SK-N-SH (cell line): ENCODE measurements at regions not wholly inside any gene's neighbourhood (a gene's known extent, or its start where the extent isn't known, plus 50 kb on each side); places are given as distances from the start of the nearest gene placed in this dataset.

Experiments
- CTCF ChIA-PET: fragments of 300-600, 350-600 bp; formaldehyde crosslinking; extraction: SDS; loops from one replicate; lab custom pipeline; 2021; lab: Yijun Ruan, JAX
- POLR2A ChIA-PET: fragments of 350-600 bp; sonication (Branson Sonifier 250); formaldehyde crosslinking; extraction: SDS; loops from one replicate; lab custom pipeline; 2020; ENCODE audit warnings: antibody characterized with exemption, inconsistent platforms; lab: Yijun Ruan, JAX
- DNase-seq: peaks from one replicate; pipeline ENCODE4 v3.0.0; 2012
- H2AFZ ChIP-seq: fragments of 200-600 bp; sonication (generic); 2 replicates; pipeline ENCODE4 v1.8.1; 2016; ENCODE audit warnings: antibody characterized with exemption, mild to moderate bottlenecking, low read depth
- H3F3A ChIP-seq: fragments of 200-600 bp; sonication (generic); replicated peaks from 2 replicates; pipeline ENCODE3; 2016; ENCODE audit warnings: antibody characterized with exemption, mild to moderate bottlenecking; ENCODE audit not compliant: insufficient read depth
- H3K27ac ChIP-seq, 2 experiments: fragments of 200-500 bp in 1 of 2; fragments of 200-600 bp in 1 of 2; sonication (Bioruptor generic) in 1 of 2; sonication (generic), shearing (Covaris generic) in 1 of 2; 2 replicates each; pipeline versions ENCODE4 v1.5.1 to v1.6.1; 2014 to 2016; ENCODE audit warnings: low read depth in 2 of 2, inconsistent platforms in 1 of 2, low read length in 1 of 2, mild to moderate bottlenecking in 1 of 2, mixed read lengths in 1 of 2
- H3K27me3 ChIP-seq: fragments of 200-600 bp; sonication (generic), shearing (Covaris generic); 2 replicates; pipeline ENCODE4 v1.6.1; 2016; ENCODE audit warnings: mixed run types; ENCODE audit not compliant: insufficient read depth
- H3K36me3 ChIP-seq, 2 experiments: fragments of 200-500 bp in 1 of 2; fragments of 200-600 bp in 1 of 2; sonication (Bioruptor generic) in 1 of 2; sonication (generic) in 1 of 2; replicated peaks in 1 of 2; 2 replicates each; pipeline versions ENCODE3 to v1.5.1; 2014 to 2016; ENCODE audit warnings: low read length in 1 of 2, mild to moderate bottlenecking in 1 of 2; ENCODE audit not compliant: insufficient read depth in 2 of 2, control insufficient read depth in 1 of 2
- H3K4me1 ChIP-seq, 2 experiments: fragments of 200-500 bp in 1 of 2; fragments of 200-600 bp in 1 of 2; sonication (Bioruptor generic) in 1 of 2; sonication (generic), shearing (Covaris generic) in 1 of 2; 2 replicates each; pipeline versions ENCODE4 v1.5.1 to v1.6.1; 2014 to 2016; ENCODE audit warnings: low read depth in 1 of 2, low read length in 1 of 2, mixed run types in 1 of 2; ENCODE audit not compliant: insufficient read depth in 2 of 2, control insufficient read depth in 1 of 2
- H3K4me2 ChIP-seq: fragments of 200-600 bp; sonication (generic), shearing (Covaris generic); 2 replicates; pipeline ENCODE4 v1.6.1; 2017; ENCODE audit warnings: mixed run types
- H3K4me3 ChIP-seq, 2 experiments: fragments of 200-500 bp in 1 of 2; fragments of 200-600 bp in 1 of 2; sonication (Bioruptor generic) in 1 of 2; sonication (generic), shearing (Covaris generic) in 1 of 2; 2 replicates each; pipeline versions ENCODE4 v1.5.1 to v1.8.1; 2014 to 2016; ENCODE audit warnings: low read depth in 2 of 2, inconsistent platforms in 1 of 2, low read length in 1 of 2, mild to moderate bottlenecking in 1 of 2, mixed read lengths in 1 of 2, moderate library complexity in 1 of 2
- H3K79me2 ChIP-seq: fragments of 200-600 bp; sonication (generic); 2 replicates; pipeline ENCODE4 v1.8.1; 2017; ENCODE audit warnings: mild to moderate bottlenecking; ENCODE audit not compliant: insufficient read depth
- H3K9ac ChIP-seq: fragments of 200-600 bp; sonication (generic); 2 replicates; pipeline ENCODE4 v1.6.1; 2017; ENCODE audit warnings: mixed run types
- H3K9me2 ChIP-seq: fragments of 200-600 bp; sonication (generic); 2 replicates; pipeline ENCODE4 v1.6.1; 2017; ENCODE audit warnings: mixed run types
- H3K9me3 ChIP-seq: fragments of 200-600 bp; sonication (generic); 2 replicates; pipeline ENCODE4 v1.6.1; 2017; ENCODE audit warnings: mixed run types, mild to moderate bottlenecking, moderate library complexity
- H4K20me1 ChIP-seq: fragments of 200-600 bp; sonication (generic); 2 replicates; pipeline ENCODE4 v1.6.1; 2017; ENCODE audit warnings: mild to moderate bottlenecking, mixed run types; ENCODE audit not compliant: insufficient read depth
- CHD2 ChIP-seq: fragments of 150-350 bp; IDR thresholded peaks from 2 replicates; pipeline ENCODE4 v1.6.1; 2018; ENCODE audit warnings: low read length; ENCODE audit not compliant: partially characterized antibody
- ELF1 ChIP-seq: IDR thresholded peaks from 2 replicates; pipeline ENCODE4 v1.4.0; 2012
- EP300 ChIP-seq, 2 experiments: IDR thresholded peaks; 2 replicates each; pipeline versions ENCODE4 v1.4.0 to v1.6.1; 2012; ENCODE audit warnings: borderline replicate concordance in 1 of 2, low read depth in 1 of 2, low read length in 1 of 2
- GATA2 ChIP-seq: sonication (generic); formaldehyde crosslinking; IDR thresholded peaks from 2 replicates; pipeline ENCODE4 v1.5.0; 2020; ENCODE audit warnings: mild to moderate bottlenecking, missing genetic modification reagents
- IRF3 ChIP-seq: fragments of 150-350 bp; IDR thresholded peaks from 2 replicates; pipeline ENCODE4 v1.6.1; 2016; ENCODE audit warnings: mild to moderate bottlenecking, low read depth, low read length
- JUND ChIP-seq: IDR thresholded peaks from 2 replicates; pipeline ENCODE4 v1.4.0; 2012
- MAX ChIP-seq: IDR thresholded peaks from 2 replicates; pipeline ENCODE4 v1.4.0; 2012; ENCODE audit warnings: low read depth
- MXI1 ChIP-seq: IDR thresholded peaks from 2 replicates; pipeline ENCODE4 v1.6.1; 2012; ENCODE audit warnings: mild to moderate bottlenecking, low read depth, low read length, improper control_type of control experiment
- RCOR1 ChIP-seq: fragments of 150-350 bp; IDR thresholded peaks from 2 replicates; pipeline ENCODE4 v1.6.1; 2017; ENCODE audit warnings: antibody characterized with exemption, low read length
- REST ChIP-seq: IDR thresholded peaks from 2 replicates; pipeline ENCODE4 v1.6.1; 2012; ENCODE audit warnings: mild to moderate bottlenecking, low read depth, low read length, moderate library complexity
- TAF1 ChIP-seq: IDR thresholded peaks from 2 replicates; pipeline ENCODE4 v1.6.1; 2012; ENCODE audit warnings: low read depth, mild to moderate bottlenecking, low read length, moderate library complexity, borderline replicate concordance
- TCF12 ChIP-seq: IDR thresholded peaks from 2 replicates; pipeline ENCODE4 v1.4.0; 2012
- TEAD4 ChIP-seq: IDR thresholded peaks from 2 replicates; pipeline ENCODE4 v1.4.0; 2012; ENCODE audit warnings: mild to moderate bottlenecking, borderline replicate concordance; ENCODE audit not compliant: insufficient read depth
- ZBTB33 ChIP-seq: IDR thresholded peaks from 2 replicates; pipeline ENCODE4 v1.4.0; 2012; ENCODE audit warnings: low read depth, borderline replicate concordance
- WGBS: methylation state at CpG from one replicate; pipeline ENCODE4 v1.1.6; 2017; ENCODE audit warnings: low lambda C conversion rate; 5-methylcytosine and 5-hydroxymethylcytosine counted together

- no peak for DNase-seq
- Histone ChIP-seq H3K27ac (no peak overlapping the region), H2AFZ (no peak overlapping the region), H3K79me2 (no peaks in the 10 kb centered on the region), H3K9ac (no peak overlapping the region), H3K9me2 (no peaks in the 10 kb centered on the region), H3K4me2 (no peak overlapping the region)
- 4% methylated on average over 2 of the region's 2 CpGs for WGBS
- CTCF ChIA-PET = no interaction called here
- TF ChIP-seq CHD2 (no peak), JUND (no peak), ZBTB33 (no peak), MAX (no peak), EP300 (IDR thresholded peaks at IDR 0.05; ENCODE audit: borderline replicate concordance in 1 of 2, low read depth in 1 of 2, low read length in 1 of 2) (no peak), TEAD4 (no peak), RCOR1 (no peak), TCF12 (no peak), IRF3 (no peak), MXI1 (no peak), GATA2 (CRISPR knock-in tag) (no peak), REST (no peak), TAF1 (no peak), ELF1 (no peak)
- TF ChIP-seq, all 33 proteins: peak for 0
- Histone ChIP-seq H3K9me3 (0 out of 2 replicates have a peak, but pooled peaks cover 4% of the 10 kb centered on the region), H3K36me3 (no peaks in the 10 kb centered on the region), H3K4me3 (no peak overlapping the region), H4K20me1 (no peaks in the 10 kb centered on the region), H3K4me1 (no peaks in the 10 kb centered on the region), H3K27me3 (no peaks in the 10 kb centered on the region), H3F3A (no peaks in the 10 kb centered on the region)
- POLR2A ChIA-PET = no interaction called here
These were observed 1165.7 kb upstream of the NCAM2 start for GRCh38 chr21:19832551-19832950.
